ENCODE measurements at regions not wholly inside any gene's neighbourhood (a gene's known extent, or its start where the extent isn't known, plus 50 kb on each side); places are given as distances from the start of the nearest gene placed in this dataset.

GRCh38 chr5:103402851-103403250 lies 144.3 kb downstream of the MACIR start:
- no peak overlapping the region for H3K9ac ChIP-seq (ENCODE audit: insufficient read length, low read depth)
- DNase-seq (ENCODE audit: low read depth, low spot score): no peak
- H3K9me3 ChIP-seq (ENCODE audit: insufficient read depth, low read length): no peaks in the 10 kb centered on the region
- H3K4me3 ChIP-seq (ENCODE audit: insufficient read length, low read depth): no peak overlapping the region
- no peaks in the 10 kb centered on the region for H3K27me3 ChIP-seq (ENCODE audit: insufficient read depth, insufficient read length)
- no peaks in the 10 kb centered on the region for H3K36me3 ChIP-seq (ENCODE audit: insufficient read depth, insufficient read length, low read length)
- H3K4me1 ChIP-seq (ENCODE audit: insufficient read depth, insufficient read length): no peaks in the 10 kb centered on the region
- TF ChIP-seq ZNF274 (IDR thresholded peaks at IDR 0.05; ENCODE audit: low read depth, low read length): no peak
- no peak for TF ChIP-seq SUZ12 (IDR thresholded peaks at IDR 0.05; ENCODE audit: extremely low read depth, insufficient read depth, insufficient read length)
- TF ChIP-seq YY1 (IDR thresholded peaks at IDR 0.05; ENCODE audit: insufficient read depth, insufficient read length): no peak

GRCh38 chr5:103397739-103398581 lies 139.4 kb downstream of the MACIR start:
- Histone ChIP-seq H3K36me3 (ENCODE audit: insufficient read depth, insufficient read length, low read length) (no peaks in the 10 kb centered on the region), H3K9me3 (ENCODE audit: insufficient read depth, low read length) (no peaks in the 10 kb centered on the region), H3K27me3 (ENCODE audit: insufficient read depth, insufficient read length) (no peaks in the 10 kb centered on the region), H3K4me3 (ENCODE audit: insufficient read length, low read depth) (no peak overlapping the region), H3K4me1 (ENCODE audit: insufficient read depth, insufficient read length) (no peaks in the 10 kb centered on the region), H3K9ac (ENCODE audit: insufficient read length, low read depth) (no peak overlapping the region)
- no peak for DNase-seq (ENCODE audit: low read depth, low spot score)
- no peak for TF ChIP-seq SUZ12 (IDR thresholded peaks at IDR 0.05; ENCODE audit: extremely low read depth, insufficient read depth, insufficient read length)
- TF ChIP-seq YY1 (IDR thresholded peaks at IDR 0.05; ENCODE audit: insufficient read depth, insufficient read length): no peak
- TF ChIP-seq ZNF274 (IDR thresholded peaks at IDR 0.05; ENCODE audit: low read depth, low read length): no peak

- no peak for DNase-seq (ENCODE audit: low read depth, low spot score)
- no peaks in the 10 kb centered on the region for H3K4me1 ChIP-seq (ENCODE audit: insufficient read depth, insufficient read length)
- TF ChIP-seq YY1 (IDR thresholded peaks at IDR 0.05; ENCODE audit: insufficient read depth, insufficient read length): no peak
- TF ChIP-seq ZNF274 (IDR thresholded peaks at IDR 0.05; ENCODE audit: low read depth, low read length): no peak
- no peak for TF ChIP-seq SUZ12 (IDR thresholded peaks at IDR 0.05; ENCODE audit: extremely low read depth, insufficient read depth, insufficient read length)
- H3K27me3 ChIP-seq (ENCODE audit: insufficient read depth, insufficient read length): no peaks in the 10 kb centered on the region
- H3K9me3 ChIP-seq (ENCODE audit: insufficient read depth, low read length): no peaks in the 10 kb centered on the region
- no peak overlapping the region for H3K9ac ChIP-seq (ENCODE audit: insufficient read length, low read depth)
- H3K36me3 ChIP-seq (ENCODE audit: insufficient read depth, insufficient read length, low read length): no peaks in the 10 kb centered on the region
- no peak overlapping the region for H3K4me3 ChIP-seq (ENCODE audit: insufficient read length, low read depth)
Observed at GRCh38 chr5:103394676-103395075, 136.1 kb downstream of the MACIR start.

GRCh38 chr5:103393101-103393754 lies 134.7 kb downstream of the MACIR start:
- Histone ChIP-seq H3K9ac (ENCODE audit: insufficient read length, low read depth) (no peak overlapping the region), H3K4me1 (ENCODE audit: insufficient read depth, insufficient read length) (no peaks in the 10 kb centered on the region), H3K36me3 (ENCODE audit: insufficient read depth, insufficient read length, low read length) (no peaks in the 10 kb centered on the region), H3K9me3 (ENCODE audit: insufficient read depth, low read length) (no peaks in the 10 kb centered on the region), H3K4me3 (ENCODE audit: insufficient read length, low read depth) (no peak overlapping the region), H3K27me3 (ENCODE audit: insufficient read depth, insufficient read length) (no peaks in the 10 kb centered on the region)
- peak; percentile 20 for DNase-seq (ENCODE audit: low read depth, low spot score)
- no peak for TF ChIP-seq YY1 (IDR thresholded peaks at IDR 0.05; ENCODE audit: insufficient read depth, insufficient read length)
- TF ChIP-seq ZNF274 (IDR thresholded peaks at IDR 0.05; ENCODE audit: low read depth, low read length): no peak
- TF ChIP-seq SUZ12 (IDR thresholded peaks at IDR 0.05; ENCODE audit: extremely low read depth, insufficient read depth, insufficient read length): no peak

- Histone ChIP-seq H3K9me3 (ENCODE audit: insufficient read depth, low read length) (no peaks in the 10 kb centered on the region), H3K4me1 (ENCODE audit: insufficient read depth, insufficient read length) (no peaks in the 10 kb centered on the region), H3K4me3 (ENCODE audit: insufficient read length, low read depth) (no peak overlapping the region), H3K9ac (ENCODE audit: insufficient read length, low read depth) (no peak overlapping the region), H3K36me3 (ENCODE audit: insufficient read depth, insufficient read length, low read length) (no peaks in the 10 kb centered on the region), H3K27me3 (ENCODE audit: insufficient read depth, insufficient read length) (no peaks in the 10 kb centered on the region)
- DNase-seq (ENCODE audit: low read depth, low spot score): no peak
- TF ChIP-seq SUZ12 (IDR thresholded peaks at IDR 0.05; ENCODE audit: extremely low read depth, insufficient read depth, insufficient read length): no peak
- no peak for TF ChIP-seq YY1 (IDR thresholded peaks at IDR 0.05; ENCODE audit: insufficient read depth, insufficient read length)
- no peak for TF ChIP-seq ZNF274 (IDR thresholded peaks at IDR 0.05; ENCODE audit: low read depth, low read length)
Observed at GRCh38 chr5:103391659-103392058, 133.1 kb downstream of the MACIR start.

- DNase-seq (ENCODE audit: low read depth, low spot score): no peak
- Histone ChIP-seq H3K36me3 (ENCODE audit: insufficient read depth, insufficient read length, low read length) (no peaks in the 10 kb centered on the region), H3K9me3 (ENCODE audit: insufficient read depth, low read length) (no peaks in the 10 kb centered on the region), H3K4me1 (ENCODE audit: insufficient read depth, insufficient read length) (no peaks in the 10 kb centered on the region), H3K4me3 (ENCODE audit: insufficient read length, low read depth) (no peak overlapping the region), H3K27me3 (ENCODE audit: insufficient read depth, insufficient read length) (no peaks in the 10 kb centered on the region), H3K9ac (ENCODE audit: insufficient read length, low read depth) (no peak overlapping the region)
- TF ChIP-seq SUZ12 (IDR thresholded peaks at IDR 0.05; ENCODE audit: extremely low read depth, insufficient read depth, insufficient read length) (no peak), ZNF274 (IDR thresholded peaks at IDR 0.05; ENCODE audit: low read depth, low read length) (no peak), YY1 (IDR thresholded peaks at IDR 0.05; ENCODE audit: insufficient read depth, insufficient read length) (no peak)
Observed at GRCh38 chr5:103389846-103390245, 131.3 kb downstream of the MACIR start.

GRCh38 chr5:103389357-103389756 lies 130.8 kb downstream of the MACIR start:
- no peak for DNase-seq (ENCODE audit: low read depth, low spot score)
- H3K9ac ChIP-seq (ENCODE audit: insufficient read length, low read depth): no peak overlapping the region
- H3K4me3 ChIP-seq (ENCODE audit: insufficient read length, low read depth): no peak overlapping the region
- no peaks in the 10 kb centered on the region for H3K36me3 ChIP-seq (ENCODE audit: insufficient read depth, insufficient read length, low read length)
- TF ChIP-seq SUZ12 (IDR thresholded peaks at IDR 0.05; ENCODE audit: extremely low read depth, insufficient read depth, insufficient read length) (no peak), ZNF274 (IDR thresholded peaks at IDR 0.05; ENCODE audit: low read depth, low read length) (no peak), YY1 (IDR thresholded peaks at IDR 0.05; ENCODE audit: insufficient read depth, insufficient read length) (no peak)
- no peaks in the 10 kb centered on the region for H3K4me1 ChIP-seq (ENCODE audit: insufficient read depth, insufficient read length)
- H3K9me3 ChIP-seq (ENCODE audit: insufficient read depth, low read length): no peaks in the 10 kb centered on the region
- H3K27me3 ChIP-seq (ENCODE audit: insufficient read depth, insufficient read length): no peaks in the 10 kb centered on the region
